ENCODE measurements at regions not wholly inside any gene's neighbourhood (a gene's known extent, or its start where the extent isn't known, plus 50 kb on each side); places are given as distances from the start of the nearest gene placed in this dataset.

- no peak for DNase-seq (ENCODE audit: low read depth, low spot score)
Measured at GRCh38 chr3:107992976-107993684, 97.7 kb downstream of the CD47 start.

DNA sequence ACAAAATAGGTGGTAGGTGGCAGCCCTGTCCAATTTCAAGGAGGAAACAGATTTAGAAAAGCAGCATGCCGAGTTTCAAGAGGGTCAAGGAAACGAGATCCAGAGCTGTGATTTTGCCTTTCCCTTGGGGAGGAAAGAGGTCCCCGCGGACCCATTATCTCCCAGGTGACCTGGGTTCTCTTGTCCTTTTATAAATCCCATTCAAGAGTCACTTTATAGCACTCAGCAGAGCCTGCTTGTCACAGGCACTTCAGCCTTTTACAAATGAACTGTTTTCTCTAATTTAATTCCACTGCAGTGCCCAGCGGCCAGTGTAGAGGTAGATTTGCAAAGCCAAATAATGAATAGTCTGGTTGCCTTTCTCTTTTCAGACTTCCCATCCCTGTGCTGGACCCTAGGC, 99.9 kb downstream of the CD47 start:
- DNase-seq (ENCODE audit: low read depth, low spot score) = no peak

GRCh38 chr3:107990433-107990832, 100.4 kb downstream of the CD47 start:
- no peak for DNase-seq (ENCODE audit: low read depth, low spot score)

- DNase-seq (ENCODE audit: low read depth, low spot score) = no peak
Measured at GRCh38 chr3:107989661-107990060, 101.2 kb downstream of the CD47 start.

- no peak for DNase-seq (ENCODE audit: low read depth, low spot score)
Measured at GRCh38 chr3:107988460-107989175, 102.2 kb downstream of the CD47 start.

- peak; percentile 39 for DNase-seq (ENCODE audit: low read depth, low spot score)
Measured at GRCh38 chr3:107987036-107987939, 103.5 kb downstream of the CD47 start.

DNA sequence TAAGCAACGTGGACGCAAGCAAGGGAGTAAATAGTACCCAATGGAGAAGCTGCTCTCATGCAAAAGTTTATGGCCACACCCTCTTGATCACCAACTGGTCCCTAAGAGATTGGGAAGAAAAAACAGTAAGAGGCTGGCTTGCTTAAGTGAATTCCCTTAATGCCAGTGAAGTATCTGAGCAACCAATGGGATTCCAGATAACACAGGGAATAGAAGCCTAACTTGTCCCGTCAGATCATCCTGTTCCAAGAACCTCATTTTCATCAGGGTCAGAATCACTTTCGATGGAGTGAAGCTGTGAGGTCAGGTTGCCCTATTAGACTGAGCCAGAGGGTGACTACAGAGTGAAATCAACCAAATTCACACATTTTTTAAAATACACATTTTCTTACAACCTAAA, 104.3 kb downstream of the CD47 start:
- no peak for DNase-seq (ENCODE audit: low read depth, low spot score)

- DNase-seq (ENCODE audit: low read depth, low spot score) = no peak
Measured at GRCh38 chr3:107985496-107985895, 105.3 kb downstream of the CD47 start.

GRCh38 chr3:107983247-107983646, 107.6 kb downstream of the CD47 start:
- DNase-seq (ENCODE audit: low read depth, low spot score) = no peak

DNA sequence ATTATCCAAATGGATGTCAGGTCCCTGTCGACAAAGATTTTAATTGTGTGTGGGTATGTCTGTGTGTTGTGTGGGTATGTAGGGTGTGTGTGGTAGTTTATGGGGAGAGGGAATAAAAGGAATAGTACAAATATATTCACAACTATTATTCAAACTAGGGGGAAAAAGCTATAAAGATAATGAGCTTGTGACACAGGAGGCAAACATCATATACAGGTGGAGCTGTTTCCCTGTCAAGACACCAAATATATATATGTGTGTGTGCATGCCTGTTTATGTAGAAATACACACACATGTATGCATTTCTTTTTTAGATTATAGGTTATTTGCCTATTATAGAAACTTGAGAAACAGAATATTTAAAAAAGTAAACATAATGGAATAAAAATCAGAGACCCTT, 108.7 kb downstream of the CD47 start:
- DNase-seq (ENCODE audit: low read depth, low spot score) = no peak

GRCh38 chr3:107981471-107982111, 109.2 kb downstream of the CD47 start:
- DNase-seq (ENCODE audit: low read depth, low spot score) = no peak

DNA sequence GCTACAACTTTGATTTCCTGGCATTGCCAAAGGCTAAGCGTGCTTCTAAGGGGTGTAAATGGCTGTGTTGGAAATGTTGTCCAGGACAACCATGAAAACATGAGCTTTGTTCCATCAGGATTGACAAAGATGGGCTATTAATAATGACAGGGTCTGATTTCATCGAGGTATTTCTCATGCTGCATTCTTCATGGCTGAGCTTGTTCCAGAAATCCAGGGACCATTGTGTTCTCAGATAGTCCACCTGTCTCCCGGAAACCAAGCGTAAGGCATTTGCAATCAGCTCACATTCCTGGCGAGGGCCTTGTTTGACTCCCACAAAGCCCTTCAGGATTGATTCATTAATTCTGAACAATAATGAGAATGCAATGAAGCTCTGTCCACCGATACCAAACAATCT, 111.3 kb downstream of the CD47 start:
- DNase-seq (ENCODE audit: low read depth, low spot score) = no peak

GRCh38 chr3:107978131-107979055, 112.4 kb downstream of the CD47 start:
- DNase-seq (ENCODE audit: low read depth, low spot score) = no peak

DNA sequence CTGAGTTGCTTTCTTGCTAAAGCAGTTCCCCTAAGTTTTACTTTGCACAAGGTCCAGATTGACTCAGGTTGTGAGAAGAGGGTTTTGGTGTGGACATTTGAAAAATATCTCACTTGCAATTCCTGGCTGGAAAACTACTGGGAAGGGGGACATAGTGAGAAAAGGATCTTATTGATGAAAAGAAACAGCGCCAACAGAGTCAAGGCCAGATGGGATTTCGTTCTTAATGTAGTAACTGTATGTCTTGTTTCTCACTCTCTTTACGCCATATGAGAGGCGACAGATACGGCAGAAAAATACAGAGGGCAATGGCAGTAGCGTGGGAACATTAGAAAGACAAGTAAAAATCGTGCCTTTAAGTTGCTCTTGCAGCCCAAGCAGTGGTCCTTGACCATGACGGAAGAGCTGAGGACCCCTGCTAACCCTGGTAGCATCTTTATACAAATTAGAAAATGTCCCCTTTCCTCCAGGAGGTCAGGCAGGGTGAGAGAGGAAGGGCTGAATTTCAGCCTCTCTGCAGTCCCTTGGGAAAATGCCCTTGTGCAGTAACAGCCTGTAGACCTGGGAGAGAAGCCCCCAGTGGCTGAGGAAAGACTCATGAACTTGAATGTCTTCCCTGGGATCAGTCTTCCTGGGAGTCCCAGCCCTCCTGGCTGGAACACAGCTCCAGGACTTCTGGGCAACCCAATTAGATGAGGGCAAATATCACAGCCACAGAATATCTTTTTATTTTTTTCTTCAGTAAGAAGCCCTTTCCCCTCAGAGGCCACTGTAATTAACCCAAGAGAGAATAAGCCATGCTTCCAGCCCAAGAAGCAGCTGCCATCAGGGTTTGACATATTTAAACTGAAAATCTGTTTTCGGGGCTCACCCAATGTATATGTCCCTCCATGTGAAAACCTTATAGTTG, 113.4 kb downstream of the CD47 start:
- DNase-seq (ENCODE audit: low read depth, low spot score) = no peak

DNA sequence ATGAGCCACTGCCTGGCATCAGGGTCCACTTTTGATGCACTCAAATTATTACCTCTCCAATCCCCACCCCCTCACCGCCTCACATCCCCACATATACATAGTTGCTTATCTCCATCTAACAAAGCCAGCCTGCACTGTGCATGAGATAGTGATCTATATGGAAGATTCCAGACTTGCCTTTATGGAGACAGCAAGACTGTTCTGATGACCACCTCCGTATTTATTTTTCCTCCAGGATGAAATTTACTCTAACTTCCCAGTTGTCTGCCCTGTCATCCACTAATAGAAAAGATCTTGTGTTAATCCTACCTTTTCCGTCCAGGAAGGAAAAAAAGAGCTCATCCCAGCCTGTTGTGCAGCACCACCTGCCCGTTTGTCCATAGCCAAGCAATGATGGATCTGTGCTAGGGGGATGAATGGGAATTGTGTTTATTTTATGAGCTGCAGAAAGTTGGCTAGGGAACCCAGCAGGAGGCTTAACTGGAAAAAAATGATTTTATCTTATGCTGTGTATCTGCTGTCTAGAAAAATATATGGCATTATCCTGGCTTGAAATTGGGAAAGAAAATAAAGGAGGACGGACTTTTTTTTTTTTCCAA, 114.5 kb downstream of the CD47 start:
- DNase-seq (ENCODE audit: low read depth, low spot score) = no peak

- DNase-seq (ENCODE audit: low read depth, low spot score) = no peak
Measured at GRCh38 chr3:107975529-107976201, 115.2 kb downstream of the CD47 start.

- DNase-seq (ENCODE audit: low read depth, low spot score) = no peak
Measured at GRCh38 chr3:107973961-107974360, 116.9 kb downstream of the CD47 start.

DNA sequence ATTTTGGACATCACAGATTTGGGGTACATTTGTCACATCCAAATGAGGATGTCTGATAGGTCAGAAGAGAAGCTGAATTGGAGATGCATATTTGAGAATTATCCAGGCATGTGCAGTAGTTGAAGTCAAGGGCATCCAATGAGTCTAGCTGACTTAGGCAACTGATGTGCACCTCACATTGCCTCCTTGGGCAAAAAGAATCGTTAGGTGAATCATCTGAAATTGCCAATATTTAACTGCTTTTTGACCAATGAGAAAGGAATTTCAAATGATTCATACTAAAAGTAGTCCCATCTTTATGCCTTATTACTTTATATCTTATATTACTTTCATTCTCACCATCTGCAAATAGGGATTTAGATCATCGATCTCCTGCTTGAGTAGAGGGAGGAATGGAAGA, 117.7 kb downstream of the CD47 start:
- DNase-seq (ENCODE audit: low read depth, low spot score) = no peak

Data from brain pericyte (primary cell).